ENCODE measurements at regions not wholly inside any gene's neighbourhood (a gene's known extent, or its start where the extent isn't known, plus 50 kb on each side); places are given as distances from the start of the nearest gene placed in this dataset.

- TF ChIP-seq, protein P1, sequence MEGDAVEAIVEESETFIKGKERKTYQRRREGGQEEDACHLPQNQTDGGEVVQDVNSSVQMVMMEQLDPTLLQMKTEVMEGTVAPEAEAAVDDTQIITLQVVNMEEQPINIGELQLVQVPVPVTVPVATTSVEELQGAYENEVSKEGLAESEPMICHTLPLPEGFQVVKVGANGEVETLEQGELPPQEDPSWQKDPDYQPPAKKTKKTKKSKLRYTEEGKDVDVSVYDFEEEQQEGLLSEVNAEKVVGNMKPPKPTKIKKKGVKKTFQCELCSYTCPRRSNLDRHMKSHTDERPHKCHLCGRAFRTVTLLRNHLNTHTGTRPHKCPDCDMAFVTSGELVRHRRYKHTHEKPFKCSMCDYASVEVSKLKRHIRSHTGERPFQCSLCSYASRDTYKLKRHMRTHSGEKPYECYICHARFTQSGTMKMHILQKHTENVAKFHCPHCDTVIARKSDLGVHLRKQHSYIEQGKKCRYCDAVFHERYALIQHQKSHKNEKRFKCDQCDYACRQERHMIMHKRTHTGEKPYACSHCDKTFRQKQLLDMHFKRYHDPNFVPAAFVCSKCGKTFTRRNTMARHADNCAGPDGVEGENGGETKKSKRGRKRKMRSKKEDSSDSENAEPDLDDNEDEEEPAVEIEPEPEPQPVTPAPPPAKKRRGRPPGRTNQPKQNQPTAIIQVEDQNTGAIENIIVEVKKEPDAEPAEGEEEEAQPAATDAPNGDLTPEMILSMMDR (conservative IDR thresholded peaks at IDR 0.05): no peak
- no peak for TF ChIP-seq EZH2 (IDR thresholded peaks at IDR 0.05; ENCODE audit: low read depth)
These were observed 873.4 kb upstream of the LCORL start for GRCh38 chr4:18894928-18895327.

All from PC-9 (cell line).